ENCODE measurements at regions not wholly inside any gene's neighbourhood (a gene's known extent, or its start where the extent isn't known, plus 50 kb on each side); places are given as distances from the start of the nearest gene placed in this dataset.
"Not testable (repeated sequence)": the region's sequence is repeated elsewhere in the genome, so short reads cannot be mapped to it uniquely, and the experiment has no call there.

DNA sequence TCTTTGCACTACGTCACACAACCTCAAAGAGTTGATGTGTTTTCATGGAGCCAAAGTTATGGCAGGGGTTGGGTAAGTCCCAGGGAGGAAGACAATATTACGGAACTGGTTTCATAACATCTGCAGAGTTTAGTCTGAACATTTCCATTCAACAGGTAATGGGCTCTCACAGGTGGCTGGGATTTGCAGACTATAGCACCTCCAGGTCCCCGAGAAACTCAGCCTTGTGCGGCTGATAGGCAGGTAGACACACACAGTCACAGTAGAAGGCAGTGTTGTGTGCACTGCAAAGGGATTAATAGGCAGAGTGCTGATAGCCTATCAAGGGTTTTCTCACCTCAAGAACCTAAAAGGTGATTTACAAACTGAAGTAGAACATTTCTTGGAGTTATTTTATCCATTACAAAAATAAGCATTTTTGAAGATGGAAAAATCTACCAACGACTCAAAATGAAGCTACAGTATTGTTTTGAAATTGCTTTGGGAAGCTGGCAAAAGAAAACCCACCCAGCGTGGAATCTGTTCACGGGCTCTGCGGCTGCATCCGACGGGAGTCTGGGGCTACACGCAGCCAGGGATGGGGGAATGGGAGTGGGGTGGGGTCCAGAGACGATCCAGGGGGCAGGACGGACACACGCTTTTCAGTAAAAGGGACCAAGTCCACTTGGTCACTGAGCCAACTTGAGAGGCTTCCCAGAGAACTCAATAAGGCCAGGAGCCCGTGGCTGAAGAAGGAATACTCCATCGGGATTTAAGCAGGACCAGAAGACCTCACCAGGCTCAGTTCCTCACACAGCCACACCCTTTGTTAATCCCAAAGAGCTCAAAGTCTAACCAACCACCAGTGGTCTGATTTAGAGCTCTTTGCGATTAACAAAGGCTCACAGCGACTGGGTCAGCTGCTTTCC lies 82.9 kb downstream of the CHRNA1 start:
- TF ChIP-seq, protein P1, sequence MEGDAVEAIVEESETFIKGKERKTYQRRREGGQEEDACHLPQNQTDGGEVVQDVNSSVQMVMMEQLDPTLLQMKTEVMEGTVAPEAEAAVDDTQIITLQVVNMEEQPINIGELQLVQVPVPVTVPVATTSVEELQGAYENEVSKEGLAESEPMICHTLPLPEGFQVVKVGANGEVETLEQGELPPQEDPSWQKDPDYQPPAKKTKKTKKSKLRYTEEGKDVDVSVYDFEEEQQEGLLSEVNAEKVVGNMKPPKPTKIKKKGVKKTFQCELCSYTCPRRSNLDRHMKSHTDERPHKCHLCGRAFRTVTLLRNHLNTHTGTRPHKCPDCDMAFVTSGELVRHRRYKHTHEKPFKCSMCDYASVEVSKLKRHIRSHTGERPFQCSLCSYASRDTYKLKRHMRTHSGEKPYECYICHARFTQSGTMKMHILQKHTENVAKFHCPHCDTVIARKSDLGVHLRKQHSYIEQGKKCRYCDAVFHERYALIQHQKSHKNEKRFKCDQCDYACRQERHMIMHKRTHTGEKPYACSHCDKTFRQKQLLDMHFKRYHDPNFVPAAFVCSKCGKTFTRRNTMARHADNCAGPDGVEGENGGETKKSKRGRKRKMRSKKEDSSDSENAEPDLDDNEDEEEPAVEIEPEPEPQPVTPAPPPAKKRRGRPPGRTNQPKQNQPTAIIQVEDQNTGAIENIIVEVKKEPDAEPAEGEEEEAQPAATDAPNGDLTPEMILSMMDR (conservative IDR thresholded peaks at IDR 0.05; ENCODE audit: control insufficient read depth, insufficient read depth, low read depth, low read length) = no peak
- peak overlapping the region; percentile 81 for H3K4me3 ChIP-seq (ENCODE audit: control insufficient read depth, low read depth, low read length)
- peak; percentile 63 for DNase-seq (ENCODE audit: low read depth)

DNA sequence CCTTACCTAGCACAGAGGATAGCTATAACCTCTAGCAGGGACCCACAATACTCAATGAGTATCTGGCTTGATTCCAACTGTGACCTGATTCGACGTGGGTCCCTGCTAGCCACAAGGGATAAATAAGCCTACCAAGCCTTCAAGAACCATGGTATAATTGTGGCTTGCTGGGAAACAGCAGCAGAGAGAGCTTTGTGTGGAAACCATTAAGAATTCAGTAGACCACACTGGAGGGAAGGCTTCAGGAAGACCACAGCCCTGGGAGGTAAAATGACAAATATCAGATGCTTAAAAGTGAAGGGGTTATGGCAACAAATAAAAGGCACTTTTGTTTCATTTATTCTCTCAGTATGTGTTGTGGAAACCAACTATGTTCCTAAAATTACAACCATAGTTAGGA lies 82.6 kb upstream of the WIPF1 start:
- TF ChIP-seq, protein P1 (conservative IDR thresholded peaks at IDR 0.05; ENCODE audit: control insufficient read depth, insufficient read depth, low read depth, low read length) = no peak
- DNase-seq (ENCODE audit: low read depth) = no peak
- H3K4me3 ChIP-seq (ENCODE audit: control insufficient read depth, low read depth, low read length) = no peak overlapping the region

DNA sequence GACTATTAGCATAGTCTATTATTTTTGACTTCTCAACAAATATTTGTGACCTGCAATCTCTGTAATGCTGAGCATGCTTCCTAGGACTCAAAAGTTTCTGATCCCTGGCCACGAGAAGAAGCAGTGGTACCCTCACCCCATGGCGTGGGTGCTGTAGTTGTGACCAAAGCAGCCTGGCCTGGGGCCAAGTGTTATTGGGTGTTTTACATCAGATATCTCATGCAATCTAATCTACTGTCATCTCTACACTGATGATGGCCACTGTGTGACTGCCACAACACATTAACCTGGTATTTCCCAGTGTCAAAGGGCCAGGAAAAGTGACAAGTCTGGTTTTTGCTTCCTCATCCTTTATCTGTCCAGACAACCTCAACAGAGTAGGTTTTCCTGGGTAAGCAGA lies 80.8 kb upstream of the WIPF1 start:
- no peak for DNase-seq (ENCODE audit: low read depth)
- TF ChIP-seq, protein P1 (conservative IDR thresholded peaks at IDR 0.05; ENCODE audit: control insufficient read depth, insufficient read depth, low read depth, low read length) = no peak
- no peak overlapping the region for H3K4me3 ChIP-seq (ENCODE audit: control insufficient read depth, low read depth, low read length)

DNA sequence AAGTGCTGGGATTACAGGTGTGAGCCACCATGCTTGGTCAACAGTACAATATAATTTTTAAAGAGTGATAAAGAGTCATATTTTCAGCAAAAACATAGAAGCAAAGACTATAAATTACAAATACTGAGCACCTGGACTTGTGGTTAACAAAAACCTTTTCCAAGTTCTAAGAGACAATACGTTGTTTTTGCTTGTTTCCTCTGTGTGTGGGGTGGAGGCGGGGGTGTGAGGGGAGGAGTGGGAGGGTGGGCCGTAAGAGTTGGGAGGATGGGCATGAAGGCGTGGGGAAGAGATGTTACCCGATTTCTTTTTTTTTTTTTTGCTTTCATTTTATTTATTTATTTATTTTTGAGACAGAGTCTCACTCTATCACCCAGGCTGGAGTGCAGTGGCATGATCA lies 78.0 kb upstream of the WIPF1 start:
- TF ChIP-seq, protein P1 (conservative IDR thresholded peaks at IDR 0.05; ENCODE audit: control insufficient read depth, insufficient read depth, low read depth, low read length) = no peak
- H3K4me3 ChIP-seq (ENCODE audit: control insufficient read depth, low read depth, low read length) = no peak overlapping the region
- DNase-seq (ENCODE audit: low read depth) = no peak

DNA sequence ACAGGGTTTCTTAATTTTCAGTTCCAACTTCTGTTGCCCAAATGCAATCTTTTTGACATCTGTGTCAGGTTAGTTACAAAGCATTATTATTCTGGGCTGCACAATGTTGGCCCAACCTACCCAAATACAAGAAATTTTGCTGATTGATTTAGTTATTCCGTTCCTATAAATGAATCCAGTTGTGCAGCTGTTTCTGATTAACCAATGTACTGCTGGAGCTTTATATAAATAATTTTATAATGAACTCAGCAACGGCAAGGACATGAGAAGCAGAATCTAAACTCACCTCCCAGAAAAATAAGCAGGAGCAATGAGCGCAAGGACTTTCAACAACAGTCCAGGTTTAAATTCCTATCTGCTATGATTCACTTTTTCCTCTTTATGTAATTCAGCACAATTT lies 76.3 kb upstream of the WIPF1 start:
- no peak overlapping the region for H3K4me3 ChIP-seq (ENCODE audit: control insufficient read depth, low read depth, low read length)
- peak; percentile 86 for DNase-seq (ENCODE audit: low read depth)
- TF ChIP-seq, protein P1 (conservative IDR thresholded peaks at IDR 0.05; ENCODE audit: control insufficient read depth, insufficient read depth, low read depth, low read length) = no peak

DNA sequence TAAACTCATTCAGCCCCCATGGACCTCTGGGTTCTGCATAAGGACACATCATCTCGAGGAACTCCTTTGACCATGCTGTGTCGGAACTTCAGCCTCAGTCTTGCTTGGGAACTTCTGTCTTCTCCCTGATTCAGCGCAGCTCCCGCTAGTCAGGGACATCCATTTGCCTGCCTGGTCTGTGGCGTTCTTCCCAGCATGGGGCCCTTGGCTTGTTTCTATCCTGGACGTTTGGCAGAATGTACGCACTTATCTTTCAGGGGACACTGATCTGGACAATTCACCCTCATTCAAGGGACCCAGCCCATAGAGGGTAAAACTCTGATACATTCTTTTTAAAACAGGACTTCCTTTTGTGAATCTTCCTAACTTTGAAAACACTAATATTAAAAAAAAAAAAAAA lies 75.8 kb upstream of the WIPF1 start:
- TF ChIP-seq, protein P1 (conservative IDR thresholded peaks at IDR 0.05; ENCODE audit: control insufficient read depth, insufficient read depth, low read depth, low read length) = no peak
- no peak overlapping the region for H3K4me3 ChIP-seq (ENCODE audit: control insufficient read depth, low read depth, low read length)
- no peak for DNase-seq (ENCODE audit: low read depth)

DNA sequence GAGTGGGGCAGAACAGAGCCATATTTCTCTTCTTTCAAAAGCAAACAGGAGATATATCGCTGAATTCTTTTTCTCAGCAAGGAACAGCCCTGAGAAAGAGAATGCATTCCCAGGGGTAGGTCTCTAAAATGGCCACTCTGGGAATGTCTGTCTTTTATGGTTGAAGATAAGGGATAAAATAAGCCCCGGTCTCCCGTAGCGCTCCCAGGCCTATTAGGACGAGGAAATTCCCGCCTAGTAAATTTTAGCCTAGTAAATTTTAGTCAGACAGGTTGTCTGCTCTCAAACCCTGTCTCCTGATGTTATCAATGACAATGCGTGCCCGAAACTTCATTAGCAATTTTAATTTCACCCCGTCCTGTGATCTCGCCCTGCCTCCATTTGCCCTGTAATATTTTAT lies 73.9 kb upstream of the WIPF1 start:
- not testable (repeated sequence) for H3K4me3 ChIP-seq (ENCODE audit: control insufficient read depth, low read depth, low read length); DNase-seq (ENCODE audit: low read depth)

Data from fibroblast of mammary gland (primary cell).